Suprapubic skin (tissue), 4 donors: ENCODE measurements at regions not wholly inside any gene's neighbourhood (a gene's known extent, or its start where the extent isn't known, plus 50 kb on each side); places are given as distances from the start of the nearest gene placed in this dataset.

Source experiments
- CTCF ChIP-seq, 2 donors: fragments of 200-600 bp in 1 of 2; fragments of 450-650 bp in 1 of 2; sonication (generic) in 1 of 2; IDR thresholded peaks; one replicate each; pipeline ENCODE4 v1.5.1; 2016 to 2019; ENCODE audit warnings: antibody characterized with exemption in 2 of 2, mild to moderate bottlenecking in 1 of 2, moderate library complexity in 1 of 2
- EP300 ChIP-seq: sonication (generic); formaldehyde crosslinking; IDR thresholded peaks from one replicate; pipeline ENCODE4 v1.6.1; 2017; ENCODE audit warnings: antibody characterized with exemption
- POLR2A ChIP-seq, 2 donors: fragments of 450-650 bp; IDR thresholded peaks; one replicate each; pipeline ENCODE4 v1.6.1; 2017; ENCODE audit warnings: antibody characterized with exemption in 2 of 2, mild to moderate bottlenecking in 2 of 2, moderate library complexity in 2 of 2
- POLR2AphosphoS5 ChIP-seq, 3 donors: sonication (generic); formaldehyde crosslinking; IDR thresholded peaks; one replicate each; pipeline ENCODE4 v1.6.1; 2017; ENCODE audit warnings: antibody characterized with exemption in 3 of 3

- TF ChIP-seq CTCF (IDR thresholded peaks at IDR 0.05) (no peak), POLR2AphosphoS5 (IDR thresholded peaks at IDR 0.05) (no peak), POLR2A (IDR thresholded peaks at IDR 0.05) (no peak), EP300 (no peak)
Observed at GRCh38 chr14:86601813-86602212, 1071.9 kb downstream of the FLRT2 start.
